ENCODE measurements at regions not wholly inside any gene's neighbourhood (a gene's known extent, or its start where the extent isn't known, plus 50 kb on each side); places are given as distances from the start of the nearest gene placed in this dataset.

- no peak for TF ChIP-seq RARB (CRISPR knock-in tag; IDR thresholded peaks at IDR 0.05)
- TF ChIP-seq ZC3H10 (CRISPR knock-in tag; IDR thresholded peaks at IDR 0.05): no peak
- TF ChIP-seq TOX (CRISPR knock-in tag; IDR thresholded peaks at IDR 0.05; ENCODE audit: borderline replicate concordance): no peak
- TF ChIP-seq ZFP3 (CRISPR knock-in tag; IDR thresholded peaks at IDR 0.05): no peak
- no peak for TF ChIP-seq ZNF8 (CRISPR knock-in tag; IDR thresholded peaks at IDR 0.05)
- TF ChIP-seq, protein P1, sequence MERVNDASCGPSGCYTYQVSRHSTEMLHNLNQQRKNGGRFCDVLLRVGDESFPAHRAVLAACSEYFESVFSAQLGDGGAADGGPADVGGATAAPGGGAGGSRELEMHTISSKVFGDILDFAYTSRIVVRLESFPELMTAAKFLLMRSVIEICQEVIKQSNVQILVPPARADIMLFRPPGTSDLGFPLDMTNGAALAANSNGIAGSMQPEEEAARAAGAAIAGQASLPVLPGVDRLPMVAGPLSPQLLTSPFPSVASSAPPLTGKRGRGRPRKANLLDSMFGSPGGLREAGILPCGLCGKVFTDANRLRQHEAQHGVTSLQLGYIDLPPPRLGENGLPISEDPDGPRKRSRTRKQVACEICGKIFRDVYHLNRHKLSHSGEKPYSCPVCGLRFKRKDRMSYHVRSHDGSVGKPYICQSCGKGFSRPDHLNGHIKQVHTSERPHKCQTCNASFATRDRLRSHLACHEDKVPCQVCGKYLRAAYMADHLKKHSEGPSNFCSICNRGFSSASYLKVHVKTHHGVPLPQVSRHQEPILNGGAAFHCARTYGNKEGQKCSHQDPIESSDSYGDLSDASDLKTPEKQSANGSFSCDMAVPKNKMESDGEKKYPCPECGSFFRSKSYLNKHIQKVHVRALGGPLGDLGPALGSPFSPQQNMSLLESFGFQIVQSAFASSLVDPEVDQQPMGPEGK (CRISPR knock-in tag; IDR thresholded peaks at IDR 0.05; ENCODE audit: borderline replicate concordance): no peak
- TF ChIP-seq ZFP30 (CRISPR knock-in tag; IDR thresholded peaks at IDR 0.05): no peak
- TF ChIP-seq ARNTL (CRISPR knock-in tag; IDR thresholded peaks at IDR 0.05; ENCODE audit: borderline replicate concordance, low read depth): no peak
Observed at GRCh38 chr2:601806-602455, 75.3 kb downstream of the TMEM18 start.
